ENCODE measurements at regions not wholly inside any gene's neighbourhood (a gene's known extent, or its start where the extent isn't known, plus 50 kb on each side); places are given as distances from the start of the nearest gene placed in this dataset.

GRCh38 chr5:159490507-159490906 is 160.2 kb upstream of the IL12B start:
- TF ChIP-seq, protein P1, sequence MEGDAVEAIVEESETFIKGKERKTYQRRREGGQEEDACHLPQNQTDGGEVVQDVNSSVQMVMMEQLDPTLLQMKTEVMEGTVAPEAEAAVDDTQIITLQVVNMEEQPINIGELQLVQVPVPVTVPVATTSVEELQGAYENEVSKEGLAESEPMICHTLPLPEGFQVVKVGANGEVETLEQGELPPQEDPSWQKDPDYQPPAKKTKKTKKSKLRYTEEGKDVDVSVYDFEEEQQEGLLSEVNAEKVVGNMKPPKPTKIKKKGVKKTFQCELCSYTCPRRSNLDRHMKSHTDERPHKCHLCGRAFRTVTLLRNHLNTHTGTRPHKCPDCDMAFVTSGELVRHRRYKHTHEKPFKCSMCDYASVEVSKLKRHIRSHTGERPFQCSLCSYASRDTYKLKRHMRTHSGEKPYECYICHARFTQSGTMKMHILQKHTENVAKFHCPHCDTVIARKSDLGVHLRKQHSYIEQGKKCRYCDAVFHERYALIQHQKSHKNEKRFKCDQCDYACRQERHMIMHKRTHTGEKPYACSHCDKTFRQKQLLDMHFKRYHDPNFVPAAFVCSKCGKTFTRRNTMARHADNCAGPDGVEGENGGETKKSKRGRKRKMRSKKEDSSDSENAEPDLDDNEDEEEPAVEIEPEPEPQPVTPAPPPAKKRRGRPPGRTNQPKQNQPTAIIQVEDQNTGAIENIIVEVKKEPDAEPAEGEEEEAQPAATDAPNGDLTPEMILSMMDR (IDR thresholded peaks at IDR 0.05; ENCODE audit: poor library complexity): no peak
- TF ChIP-seq EZH2 (IDR thresholded peaks at IDR 0.05; ENCODE audit: borderline replicate concordance) (no peak), EZH2phosphoT487 (IDR thresholded peaks at IDR 0.05; ENCODE audit: low read depth, severe bottlenecking, unreplicated experiment) (no peak)

Data from hepatocyte (in vitro differentiated cells).